Upper lobe of left lung (tissue), 6 donors: ENCODE measurements at regions not wholly inside any gene's neighbourhood (a gene's known extent, or its start where the extent isn't known, plus 50 kb on each side); places are given as distances from the start of the nearest gene placed in this dataset.

Experiments
- ATAC-seq, 2 donors: fragments of 200-7000 bp; cut with Tn5 transposase; one replicate each; pipeline ENCODE4 v1.9.1; 2022; ENCODE audit warnings: mild to moderate bottlenecking in 2 of 2, moderate library complexity in 2 of 2; ENCODE audit not compliant: low FRiP score in 2 of 2
- DNase-seq, 2 donors: peaks; one replicate each; pipeline ENCODE4 v3.0.0-alpha.2; 2019 to 2020
- H3K27ac ChIP-seq, 4 donors: fragments of 200-600 bp; sonication (generic); one replicate each; pipeline ENCODE4 v1.5.1; 2016 to 2019
- H3K27me3 ChIP-seq, 4 donors: fragments of 200-600 bp; sonication (generic); one replicate each; pipeline ENCODE4 v1.5.1; 2017 to 2019
- H3K36me3 ChIP-seq, 4 donors: fragments of 200-600 bp; sonication (generic); one replicate each; pipeline ENCODE4 v1.5.1; 2016 to 2019
- H3K4me1 ChIP-seq, 4 donors: fragments of 200-600 bp; sonication (generic); one replicate each; pipeline ENCODE4 v1.5.1; 2018 to 2019
- H3K4me3 ChIP-seq, 4 donors: fragments of 200-600 bp; sonication (generic); one replicate each; pipeline ENCODE4 v1.5.1; 2017 to 2019; ENCODE audit warnings: mild to moderate bottlenecking in 2 of 4, moderate library complexity in 1 of 4
- H3K9me3 ChIP-seq, 4 donors: fragments of 200-600 bp; sonication (generic); one replicate each; pipeline ENCODE4 v1.5.1; 2018 to 2019
- CTCF ChIP-seq, 6 experiments: fragments of 450-650 bp in 4 of 6; fragments of 200-600 bp in 2 of 6; sonication (generic) in 2 of 6; IDR thresholded peaks; one replicate each; pipeline ENCODE4 v1.5.1; 2016 to 2019; ENCODE audit warnings: antibody characterized with exemption in 6 of 6
- EP300 ChIP-seq, 4 donors: sonication (generic); formaldehyde crosslinking; IDR thresholded peaks; one replicate each; pipeline ENCODE4 v1.5.1; 2017; ENCODE audit warnings: antibody characterized with exemption in 4 of 4, control low read depth in 2 of 4
- POLR2A ChIP-seq, 4 donors: fragments of 450-650 bp; IDR thresholded peaks; one replicate each; pipeline ENCODE4 v1.5.1; 2016 to 2017; ENCODE audit warnings: antibody characterized with exemption in 4 of 4, mild to moderate bottlenecking in 2 of 4
- POLR2AphosphoS5 ChIP-seq, 2 donors: sonication (generic); formaldehyde crosslinking; IDR thresholded peaks; one replicate each; pipeline ENCODE4 v1.5.1; 2017; ENCODE audit warnings: antibody characterized with exemption in 2 of 2
- WGBS, 2 donors: methylation state at CpG; one replicate each; pipeline ENCODE4 v1.1.5; 2017 to 2018; 5-methylcytosine and 5-hydroxymethylcytosine counted together
- donor health status: DM: no; HTN: no; CAD: no; lungs with moderate emphysema.
- donor health status: DM: no; HTN: yes; CAD: no; lungs with severe emphysema.

- ATAC-seq, result no peak
- H3K4me1 ChIP-seq, result no peaks in the 10 kb centered on the region
- H3K27ac ChIP-seq, result no peak overlapping the region
- no peak for TF ChIP-seq POLR2A (IDR thresholded peaks at IDR 0.05)
- TF ChIP-seq CTCF (IDR thresholded peaks at IDR 0.05), result no peak
- no peak for TF ChIP-seq POLR2AphosphoS5 (IDR thresholded peaks at IDR 0.05)
- no peak for TF ChIP-seq EP300 (IDR thresholded peaks at IDR 0.05)
- H3K9me3 ChIP-seq, result no peaks in the 10 kb centered on the region
- no peak overlapping the region for H3K4me3 ChIP-seq
- no peak for DNase-seq
- no peaks in the 10 kb centered on the region for H3K27me3 ChIP-seq
- no peaks in the 10 kb centered on the region for H3K36me3 ChIP-seq
These were observed 280.1 kb upstream of the PPARGC1A start for GRCh38 chr4:24169956-24170355.

DNA sequence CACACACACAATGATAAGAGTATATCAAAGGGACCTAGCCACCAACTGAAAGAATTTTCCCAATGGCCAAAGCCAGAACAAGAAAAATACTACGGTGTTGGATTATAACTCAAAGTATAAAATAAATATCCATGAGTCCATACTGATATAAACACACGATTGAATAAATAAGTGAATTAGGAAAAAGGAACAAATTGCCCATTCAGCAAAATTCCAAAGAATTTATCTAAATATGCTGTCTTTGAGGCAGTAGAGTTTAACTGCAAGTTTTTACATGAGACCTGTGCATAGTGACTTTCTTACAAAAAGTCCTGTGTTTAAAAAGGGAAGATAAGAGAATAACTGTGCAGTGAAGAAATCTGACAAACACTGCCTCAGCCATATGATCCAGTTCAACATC lies 278.8 kb upstream of the PPARGC1A start:
- no peak overlapping the region for H3K27ac ChIP-seq
- no peak overlapping the region for H3K4me3 ChIP-seq
- DNase-seq (no peak), ATAC-seq (no peak)
- no peaks in the 10 kb centered on the region for H3K27me3 ChIP-seq
- TF ChIP-seq CTCF (IDR thresholded peaks at IDR 0.05) (no peak), EP300 (IDR thresholded peaks at IDR 0.05) (no peak), POLR2AphosphoS5 (IDR thresholded peaks at IDR 0.05) (no peak), POLR2A (IDR thresholded peaks at IDR 0.05) (no peak)
- no peaks in the 10 kb centered on the region for H3K36me3 ChIP-seq
- 69% methylated on average over 2 of the region's 2 CpGs for WGBS, 2 donors
- no peaks in the 10 kb centered on the region for H3K4me1 ChIP-seq
- no peaks in the 10 kb centered on the region for H3K9me3 ChIP-seq

DNA sequence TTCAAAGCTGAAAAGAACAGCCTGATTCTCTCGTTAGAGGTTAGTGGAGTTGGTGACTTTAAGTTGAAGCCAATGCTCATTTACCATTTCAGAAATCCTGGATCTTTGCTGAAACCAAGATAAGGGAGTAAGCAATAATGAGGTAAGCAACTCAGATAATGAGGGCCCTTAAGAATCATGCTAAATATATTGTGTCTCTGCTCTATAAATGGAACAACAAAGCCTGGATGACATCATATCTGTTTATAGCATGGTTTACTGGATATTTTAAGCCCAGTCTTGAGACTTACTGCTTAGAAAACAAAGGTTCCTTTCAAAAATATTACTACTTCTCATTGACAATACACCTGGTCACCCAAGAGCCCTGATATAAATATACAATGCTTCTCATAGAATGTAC lies 276.7 kb upstream of the PPARGC1A start:
- ATAC-seq (no peak), DNase-seq (no peak)
- no peaks in the 10 kb centered on the region for H3K27me3 ChIP-seq
- TF ChIP-seq POLR2AphosphoS5 (IDR thresholded peaks at IDR 0.05) (no peak), EP300 (IDR thresholded peaks at IDR 0.05) (no peak), CTCF (IDR thresholded peaks at IDR 0.05) (no peak), POLR2A (IDR thresholded peaks at IDR 0.05) (no peak)
- H3K4me3 ChIP-seq, result no peak overlapping the region
- no peaks in the 10 kb centered on the region for H3K36me3 ChIP-seq
- no peak overlapping the region for H3K27ac ChIP-seq
- WGBS, 2 donors, result 71 to 88% methylated on average over 1 of the region's 1 CpG
- H3K4me1 ChIP-seq, result no peaks in the 10 kb centered on the region
- H3K9me3 ChIP-seq, result no peaks in the 10 kb centered on the region

- Histone ChIP-seq H3K36me3 (no peaks in the 10 kb centered on the region), H3K4me3 (no peak overlapping the region), H3K4me1 (no peaks in the 10 kb centered on the region), H3K27ac (no peak overlapping the region), H3K27me3 (no peaks in the 10 kb centered on the region), H3K9me3 (no peaks in the 10 kb centered on the region)
- DNase-seq, result no peak
- TF ChIP-seq CTCF (IDR thresholded peaks at IDR 0.05), result no peak
- TF ChIP-seq POLR2AphosphoS5 (IDR thresholded peaks at IDR 0.05), result no peak
- no peak for TF ChIP-seq POLR2A (IDR thresholded peaks at IDR 0.05)
- TF ChIP-seq EP300 (IDR thresholded peaks at IDR 0.05), result no peak
- no peak for ATAC-seq
- 85 to 87% methylated on average over 3 of the region's 3 CpGs for WGBS, 2 donors
These were observed 274.9 kb upstream of the PPARGC1A start for GRCh38 chr4:24164797-24165196.

DNA sequence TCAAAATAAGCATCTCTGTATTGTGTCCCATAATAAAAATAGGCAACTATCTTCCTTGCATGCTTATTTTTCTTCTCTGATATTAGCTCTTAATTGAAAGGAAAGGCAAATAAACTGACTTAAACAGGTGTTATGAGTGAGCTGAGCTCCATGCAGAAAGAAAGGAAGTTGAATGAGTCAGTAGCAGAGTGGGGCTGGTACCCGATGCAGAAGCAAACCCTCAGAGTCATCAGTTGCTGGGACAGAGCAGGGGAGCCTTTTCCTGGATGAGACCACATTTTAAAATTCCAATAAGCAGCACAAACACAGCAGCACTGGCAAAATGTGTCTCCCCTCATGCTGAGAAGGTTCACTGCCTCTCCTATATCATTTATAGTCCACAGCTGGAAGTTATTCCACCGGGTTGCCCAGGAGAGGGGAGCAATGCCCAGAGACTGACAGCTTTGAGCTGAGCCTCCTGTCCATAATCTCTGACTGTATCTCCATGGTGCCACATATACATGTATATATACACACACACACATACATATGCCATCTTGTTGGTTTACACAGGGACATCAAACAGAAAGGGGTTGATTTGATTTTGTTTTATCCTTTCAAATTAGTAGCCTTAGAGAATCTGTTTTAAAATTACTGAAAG lies 274.3 kb upstream of the PPARGC1A start:
- H3K27me3 ChIP-seq, result no peaks in the 10 kb centered on the region
- no peak overlapping the region for H3K27ac ChIP-seq
- no peaks in the 10 kb centered on the region for H3K36me3 ChIP-seq
- H3K4me3 ChIP-seq, result no peak overlapping the region
- ATAC-seq (no peak), DNase-seq (no peak)
- H3K9me3 ChIP-seq, result no peaks in the 10 kb centered on the region
- no peaks in the 10 kb centered on the region for H3K4me1 ChIP-seq
- TF ChIP-seq EP300 (IDR thresholded peaks at IDR 0.05), result no peak
- TF ChIP-seq POLR2A (IDR thresholded peaks at IDR 0.05), result no peak
- no peak for TF ChIP-seq CTCF (IDR thresholded peaks at IDR 0.05)
- TF ChIP-seq POLR2AphosphoS5 (IDR thresholded peaks at IDR 0.05), result no peak
- WGBS, 2 donors, result 35 to 44% methylated on average over 2 of the region's 2 CpGs
